ENCODE measurements at regions not wholly inside any gene's neighbourhood (a gene's known extent, or its start where the extent isn't known, plus 50 kb on each side); places are given as distances from the start of the nearest gene placed in this dataset.

- no peak for TF ChIP-seq CTCF (IDR thresholded peaks at IDR 0.05)
- no peak for TF ChIP-seq POLR2A (IDR thresholded peaks at IDR 0.05)
Measured at GRCh38 chr4:66376921-66377320, 706.6 kb upstream of the EPHA5 start.
